K562 (cell line): ENCODE measurements at regions not wholly inside any gene's neighbourhood (a gene's known extent, or its start where the extent isn't known, plus 50 kb on each side); places are given as distances from the start of the nearest gene placed in this dataset.
A peak's percentile ranks its signal among the peaks of the same experiment; 100 is the strongest.

Source experiments
- ATAC-seq: fragments of 200-7000 bp; cut with Tn5 transposase; 3 replicates; pipeline ENCODE4 v1.9.1; 2020; ENCODE audit warnings: moderate library complexity
- BruUV-seq: library from RNA; stranded (reverse); fragments of 400-500 nt; replicated peaks from 2 replicates; lab custom pipeline; 2021; lab: Mats Ljungman, UMichigan
- CTCF ChIA-PET: fragments of 300-600 bp; formaldehyde crosslinking; extraction: SDS; loops from one replicate; lab custom pipeline; 2021; ENCODE audit warnings: low intra/inter-chr PET ratio; lab: Yijun Ruan, JAX
- POLR2A ChIA-PET: fragments of 300-600, 350-650 bp; sonication (Branson Sonifier 250); formaldehyde crosslinking; extraction: SDS; loops from one replicate; lab custom pipeline; 2021; ENCODE audit warnings: antibody characterized with exemption, inconsistent platforms; lab: Yijun Ruan, JAX
- DNase-seq, 4 experiments: peaks; one replicate each; pipeline versions ENCODE4 v3.0.0 to v3.0.0-alpha.2; 2011 to 2018; ENCODE audit warnings: low spot score in 3 of 4, mixed read lengths in 3 of 4; ENCODE audit errors: extremely low read depth in 1 of 4
- FAIRE-seq: peaks from 2 replicates; lab custom pipeline; 2011; peaks lifted over from hg19 to GRCh38; lab: Jason Lieb, UNC
- H2AFZ ChIP-seq: 2 replicates; pipeline ENCODE4 v1.6.0; 2011; ENCODE audit warnings: low read depth, low read length, control low read depth, inconsistent platforms
- H3K27ac ChIP-seq: fragments of 200-600 bp; 3 replicates; pipeline ENCODE4 v1.8.0; 2011; ENCODE audit warnings: low read depth, mild to moderate bottlenecking, control low read depth, inconsistent platforms, low read length, moderate library complexity, mixed read lengths; ENCODE audit errors: extremely low read depth
- H3K27me3 ChIP-seq, 2 experiments: fragments of 300-600 bp in 1 of 2; 2 replicates in 1 of 2; 3 replicates in 1 of 2; pipeline versions ENCODE4 v1.6.0 to v1.8.0; 2011; ENCODE audit warnings: inconsistent platforms in 2 of 2, low read length in 2 of 2, mild to moderate bottlenecking in 1 of 2, mixed read lengths in 1 of 2, moderate library complexity in 1 of 2; ENCODE audit not compliant: control insufficient read depth in 2 of 2, insufficient read depth in 2 of 2
- H3K36me3 ChIP-seq: fragments of 300-600 bp; 3 replicates; pipeline ENCODE4 v1.8.0; 2011; ENCODE audit warnings: mild to moderate bottlenecking, low read length, inconsistent platforms; ENCODE audit not compliant: control insufficient read depth, insufficient read depth
- H3K4me1 ChIP-seq, 2 experiments: fragments of 200-600 bp in 1 of 2; replicated peaks in 1 of 2; 2 replicates in 1 of 2; 3 replicates in 1 of 2; pipeline versions ENCODE4 v1.5.1 to v1.8.0; 2011; ENCODE audit warnings: inconsistent platforms in 2 of 2, low read length in 2 of 2, mild to moderate bottlenecking in 1 of 2, mixed read lengths in 1 of 2, moderate library complexity in 1 of 2; ENCODE audit not compliant: control insufficient read depth in 2 of 2, insufficient read depth in 2 of 2
- H3K4me2 ChIP-seq: 2 replicates; pipeline ENCODE4 v1.6.1; 2011; ENCODE audit warnings: low read length, control low read depth, inconsistent platforms, mixed read lengths; ENCODE audit not compliant: insufficient read depth
- H3K4me3 ChIP-seq: fragments of 200-600 bp; sonication (generic), shearing (Covaris generic); 2 replicates; pipeline ENCODE4 v1.5.1; 2016; ENCODE audit warnings: control low read depth, inconsistent platforms
- H3K79me2 ChIP-seq: fragments of 200-600 bp; 3 replicates; pipeline ENCODE4 v1.8.0; 2011; ENCODE audit warnings: low read length, inconsistent platforms; ENCODE audit not compliant: control insufficient read depth, insufficient read depth
- H3K9ac ChIP-seq, 2 experiments: 2 replicates each; pipeline versions ENCODE4 v1.6.0 to v1.6.1; 2011; ENCODE audit warnings: low read depth in 2 of 2, low read length in 2 of 2, control low read depth in 1 of 2, inconsistent platforms in 1 of 2, mild to moderate bottlenecking in 1 of 2, mixed read lengths in 1 of 2; ENCODE audit not compliant: insufficient read depth in 1 of 2
- H3K9me1 ChIP-seq: one replicate; pipeline ENCODE4 v1.6.0; 2011; ENCODE audit warnings: inconsistent platforms, mild to moderate bottlenecking, low read length, moderate library complexity; ENCODE audit not compliant: control insufficient read depth, insufficient read depth
- H3K9me3 ChIP-seq: replicated peaks from 2 replicates; pipeline ENCODE4 v1.5.1; 2011; ENCODE audit warnings: low read depth, low read length, inconsistent platforms; ENCODE audit not compliant: control insufficient read depth, insufficient read depth
- H4K20me1 ChIP-seq: replicated peaks from 2 replicates; pipeline ENCODE4 v1.6.1; 2011; ENCODE audit warnings: low read length, inconsistent platforms, mixed read lengths; ENCODE audit not compliant: control insufficient read depth, insufficient read depth
- MYC ChIP-seq, 2 experiments: fragments of 250-450 bp in 1 of 2; sonication (Bioruptor Pico) in 1 of 2; IDR thresholded peaks; 2 replicates each; pipeline versions ENCODE4 v1.5.1 to v1.6.1; 2012 to 2021; ENCODE audit warnings: low read depth in 2 of 2, borderline replicate concordance in 1 of 2, improper control_type of control experiment in 1 of 2, low read length in 1 of 2, mild to moderate bottlenecking in 1 of 2, moderate library complexity in 1 of 2
- NCOR1 ChIP-seq: fragments of 450-650 bp; IDR thresholded peaks from 2 replicates; pipeline ENCODE4 v1.6.1; 2016; ENCODE audit warnings: mild to moderate bottlenecking, moderate library complexity
- RFX1 ChIP-seq: fragments of 450-650 bp; IDR thresholded peaks from 2 replicates; pipeline ENCODE4 v1.6.1; 2016; ENCODE audit warnings: mild to moderate bottlenecking, moderate library complexity
- SPI1 ChIP-seq: IDR thresholded peaks from 2 replicates; pipeline ENCODE4 v1.6.1; 2011; ENCODE audit warnings: low read depth, low read length, control low read depth, borderline replicate concordance
- ZNF695 ChIP-seq: fragments of 450-650 bp; formaldehyde crosslinking; IDR thresholded peaks from 2 replicates; pipeline ENCODE4 v1.4.0; 2020; ENCODE audit warnings: mild to moderate bottlenecking, moderate library complexity
- ZNF76 ChIP-seq: fragments of 250-450 bp; sonication (Bioruptor Pico); IDR thresholded peaks from 2 replicates; pipeline ENCODE4 v1.4.0; 2020; ENCODE audit warnings: mild to moderate bottlenecking, moderate library complexity, borderline replicate concordance
- WGBS: fragments of 100-300 bp; shearing (Covaris generic); methylation state at CpG from one replicate; pipeline ENCODE4 v1.1.6; 2016; ENCODE audit warnings: low coverage, mixed read lengths; ENCODE audit not compliant: insufficient coverage; ENCODE audit errors: missing lambda C conversion rate; 5-methylcytosine and 5-hydroxymethylcytosine counted together
- in situ Hi-C: fragments of 300-500 bp; cut with MboI; formaldehyde crosslinking; loops from 4 replicates; pipeline ENCODE4 v1.15.0; 2018; ENCODE audit warnings: inconsistent platforms, mixed read lengths
- intact Hi-C: fragments of 100-400 bp; cut with micrococcal nuclease; formaldehyde crosslinking; loops from 2 replicates; pipeline ENCODE4 v1.14.2; 2022

DNA sequence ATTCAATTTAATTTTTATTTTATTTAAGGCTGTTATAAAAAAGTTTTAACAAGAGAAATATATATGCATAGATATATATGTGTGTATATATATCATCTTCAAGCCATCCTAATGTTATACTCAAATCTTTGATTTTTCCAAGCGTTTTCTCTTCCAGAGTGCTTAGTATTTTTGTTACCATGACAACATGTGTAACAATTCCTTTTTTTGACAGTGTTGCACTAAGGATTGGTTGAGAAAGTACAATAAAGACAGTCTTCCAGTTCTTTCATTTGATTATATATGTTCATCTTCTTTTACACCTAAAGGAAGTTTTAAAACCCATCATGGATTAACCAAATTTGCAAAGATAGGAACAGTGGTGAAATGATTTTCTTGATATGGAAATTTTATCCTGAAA, 171.7 kb downstream of the KLF6 start:
- WGBS: 4% methylated on average over 1 of the region's 1 CpG
- FAIRE-seq: no peak
- H3K9me3 ChIP-seq: no peaks in the 10 kb centered on the region
- H4K20me1 ChIP-seq: no peaks in the 10 kb centered on the region
- H3K9me1 ChIP-seq: no peaks in the 10 kb centered on the region
- H3K4me1 ChIP-seq: no peaks in the 10 kb centered on the region
- no peak for TF ChIP-seq ZNF76
- TF ChIP-seq NCOR1: no peak
- TF ChIP-seq MYC (IDR thresholded peaks at IDR 0.05; ENCODE audit: low read depth, low read length): no peak
- no peak for TF ChIP-seq MYC (CRISPR knock-in tag; IDR thresholded peaks at IDR 0.05; ENCODE audit: borderline replicate concordance, low read depth)
- TF ChIP-seq SPI1: no peak
- TF ChIP-seq RFX1: peak; percentile 78
- TF ChIP-seq ZNF695 (CRISPR knock-in tag): no peak
- TF ChIP-seq, all 486 proteins: peak for 1
- ChIA-PET CTCF (no interaction called here), POLR2A (no interaction called here)
- H2AFZ ChIP-seq: no peak overlapping the region
- no peak overlapping the region for H3K4me2 ChIP-seq
- no peak for ATAC-seq
- intact Hi-C loops (no loop called here), in situ Hi-C loops (no loop called here)
- no peak for DNase-seq
- BruUV-seq: no TSS peak
- H3K9ac ChIP-seq: no peak overlapping the region
- H3K4me3 ChIP-seq: no peak overlapping the region
- H3K27me3 ChIP-seq: no peaks in the 10 kb centered on the region
- H3K36me3 ChIP-seq: no peaks in the 10 kb centered on the region
- H3K27ac ChIP-seq: no peak overlapping the region
- H3K79me2 ChIP-seq: no peaks in the 10 kb centered on the region
